MM.1S (cell line): ENCODE measurements at regions not wholly inside any gene's neighbourhood (a gene's known extent, or its start where the extent isn't known, plus 50 kb on each side); places are given as distances from the start of the nearest gene placed in this dataset.
"Not testable (repeated sequence)": the region's sequence is repeated elsewhere in the genome, so short reads cannot be mapped to it uniquely, and the experiment has no call there.

Experiments
- DNase-seq: peaks from one replicate; pipeline ENCODE4 v3.0.0-alpha.2; 2015
- H2AFZ ChIP-seq: fragments of 300-600 bp; sonication (generic); 2 replicates; pipeline ENCODE4 v1.6.0; 2016; ENCODE audit warnings: antibody characterized with exemption, low read length
- H3F3A ChIP-seq: fragments of 300-600 bp; sonication (generic); 2 replicates; pipeline ENCODE4 v1.6.1; 2016; ENCODE audit warnings: mild to moderate bottlenecking, antibody characterized with exemption, low read length, moderate library complexity, mixed read lengths; ENCODE audit not compliant: insufficient read depth
- H3K27ac ChIP-seq: fragments of 300-600 bp; sonication (generic); 2 replicates; pipeline ENCODE4 v1.5.1; 2016; ENCODE audit warnings: mild to moderate bottlenecking, low read length
- H3K27me3 ChIP-seq: fragments of 300-600 bp; sonication (generic); replicated peaks from 2 replicates; pipeline ENCODE4 v1.6.0; 2016; ENCODE audit warnings: low read length; ENCODE audit not compliant: insufficient read depth
- H3K36me3 ChIP-seq: fragments of 300-600 bp; sonication (generic); replicated peaks from 2 replicates; pipeline ENCODE4 v1.6.1; 2016; ENCODE audit warnings: mild to moderate bottlenecking, low read length, mixed read lengths; ENCODE audit not compliant: insufficient read depth
- H3K4me1 ChIP-seq: fragments of 300-600 bp; sonication (generic); 2 replicates; pipeline ENCODE4 v1.6.1; 2016; ENCODE audit warnings: low read length, mixed read lengths
- H3K4me2 ChIP-seq: fragments of 300-600 bp; sonication (generic); 2 replicates; pipeline ENCODE4 v1.6.0; 2016; ENCODE audit warnings: low read depth, low read length
- H3K4me3 ChIP-seq: fragments of 300-600 bp; sonication (generic); 2 replicates; pipeline ENCODE4 v1.5.1; 2016; ENCODE audit warnings: low read length, mixed read lengths
- H3K79me2 ChIP-seq: fragments of 300-600 bp; sonication (generic); 2 replicates; pipeline ENCODE4 v1.6.1; 2016; ENCODE audit warnings: mixed run types, low read length, mixed read lengths
- H3K9ac ChIP-seq: fragments of 300-600 bp; sonication (generic); 2 replicates; pipeline ENCODE4 v1.6.1; 2016; ENCODE audit warnings: low read length, mixed read lengths
- H3K9me2 ChIP-seq: fragments of 300-600 bp; sonication (generic); replicated peaks from 2 replicates; pipeline ENCODE4 v1.6.1; 2016; ENCODE audit warnings: mild to moderate bottlenecking, low read length, mixed read lengths; ENCODE audit not compliant: insufficient read depth
- H3K9me3 ChIP-seq: fragments of 300-600 bp; sonication (generic); replicated peaks from 2 replicates; pipeline ENCODE4 v1.6.1; 2016; ENCODE audit warnings: mild to moderate bottlenecking, low read length, mixed read lengths; ENCODE audit not compliant: insufficient read depth
- H4K20me1 ChIP-seq: fragments of 300-600 bp; sonication (generic); 2 replicates; pipeline ENCODE4 v1.6.1; 2016; ENCODE audit warnings: mild to moderate bottlenecking, low read length, moderate library complexity, mixed read lengths; ENCODE audit not compliant: insufficient read depth
- CTCF ChIP-seq: fragments of 300-600 bp; sonication (generic); IDR thresholded peaks from 2 replicates; pipeline ENCODE4 v1.5.1; 2016; ENCODE audit warnings: antibody characterized with exemption, low read length, mixed read lengths
- EZH2 ChIP-seq: fragments of 300-600 bp; sonication (generic); optimal IDR thresholded peaks from 2 replicates; pipeline ENCODE3; 2017; ENCODE audit warnings: low read depth, mild to moderate bottlenecking, antibody characterized with exemption, low read length, mixed read lengths
- EZH2phosphoT487 ChIP-seq: fragments of 300-600 bp; sonication (generic); IDR thresholded peaks from 2 replicates; pipeline ENCODE4 v1.6.1; 2018; ENCODE audit warnings: antibody characterized with exemption, low read length

GRCh38 chr5:67897431-67897830 lies 318.1 kb upstream of the PIK3R1 start:
- no peak overlapping the region for H3K4me2 ChIP-seq
- no peak overlapping the region for H3K27ac ChIP-seq
- no peak overlapping the region for H3K4me3 ChIP-seq
- H3K9ac ChIP-seq = no peak overlapping the region
- no peaks in the 10 kb centered on the region for H3F3A ChIP-seq
- H2AFZ ChIP-seq = no peak overlapping the region
- no peaks in the 10 kb centered on the region for H3K36me3 ChIP-seq
- H3K9me3 ChIP-seq = no peaks in the 10 kb centered on the region
- TF ChIP-seq EZH2 = no peak
- TF ChIP-seq EZH2phosphoT487 = no peak
- no peak for TF ChIP-seq CTCF
- H3K27me3 ChIP-seq = no peaks in the 10 kb centered on the region
- no peak for DNase-seq
- H3K4me1 ChIP-seq = no peaks in the 10 kb centered on the region
- no peaks in the 10 kb centered on the region for H3K79me2 ChIP-seq
- H3K9me2 ChIP-seq = no peaks in the 10 kb centered on the region
- no peaks in the 10 kb centered on the region for H4K20me1 ChIP-seq

GRCh38 chr5:67896930-67897313 lies 318.6 kb upstream of the PIK3R1 start:
- H3K4me2 ChIP-seq = no peak overlapping the region
- DNase-seq = no peak
- no peaks in the 10 kb centered on the region for H3K9me2 ChIP-seq
- H3K4me1 ChIP-seq = no peaks in the 10 kb centered on the region
- no peaks in the 10 kb centered on the region for H3K36me3 ChIP-seq
- no peak overlapping the region for H3K9ac ChIP-seq
- H3K4me3 ChIP-seq = no peak overlapping the region
- H4K20me1 ChIP-seq = no peaks in the 10 kb centered on the region
- TF ChIP-seq EZH2phosphoT487 (no peak), CTCF (no peak), EZH2 (no peak)
- H3K9me3 ChIP-seq = no peaks in the 10 kb centered on the region
- no peaks in the 10 kb centered on the region for H3K79me2 ChIP-seq
- H3K27ac ChIP-seq = no peak overlapping the region
- H2AFZ ChIP-seq = no peak overlapping the region
- no peaks in the 10 kb centered on the region for H3F3A ChIP-seq
- no peaks in the 10 kb centered on the region for H3K27me3 ChIP-seq

- Histone ChIP-seq H3K27me3 (no peaks in the 10 kb centered on the region), H3K27ac (no peak overlapping the region), H3K36me3 (no peaks in the 10 kb centered on the region), H3F3A (no peaks in the 10 kb centered on the region), H3K9me3 (no peaks in the 10 kb centered on the region), H3K79me2 (no peaks in the 10 kb centered on the region), H4K20me1 (no peaks in the 10 kb centered on the region), H3K4me3 (no peak overlapping the region), H3K4me1 (no peaks in the 10 kb centered on the region), H3K4me2 (no peak overlapping the region), H2AFZ (no peak overlapping the region), H3K9ac (no peak overlapping the region), H3K9me2 (no peaks in the 10 kb centered on the region)
- no peak for DNase-seq
- TF ChIP-seq EZH2phosphoT487 (no peak), CTCF (no peak), EZH2 (no peak)
These were observed 319.1 kb upstream of the PIK3R1 start for GRCh38 chr5:67896311-67896929.

GRCh38 chr5:67889870-67890269 lies 325.7 kb upstream of the PIK3R1 start:
- not testable (repeated sequence) for H3K4me3 ChIP-seq, H3K79me2 ChIP-seq, DNase-seq, H3F3A ChIP-seq, H3K27ac ChIP-seq, H3K4me2 ChIP-seq, H3K9me2 ChIP-seq, H3K36me3 ChIP-seq, H3K9ac ChIP-seq, H2AFZ ChIP-seq, H3K9me3 ChIP-seq, H4K20me1 ChIP-seq, H3K27me3 ChIP-seq, H3K4me1 ChIP-seq
